BE2C (cell line): ENCODE measurements at regions not wholly inside any gene's neighbourhood (a gene's known extent, or its start where the extent isn't known, plus 50 kb on each side); places are given as distances from the start of the nearest gene placed in this dataset.

Experiments used
- DNase-seq: peaks from one replicate; pipeline ENCODE4 v3.0.0-alpha.2; 2020
- H3K27me3 ChIP-seq: fragments of 250-450 bp; sonication (Bioruptor Pico); 2 replicates; pipeline ENCODE4 v1.5.1; 2020; ENCODE audit warnings: mild to moderate bottlenecking
- H3K36me3 ChIP-seq: fragments of 250-450 bp; sonication (Bioruptor Pico); 2 replicates; pipeline ENCODE4 v1.5.1; 2020; ENCODE audit warnings: mild to moderate bottlenecking
- H3K4me1 ChIP-seq: fragments of 250-450 bp; sonication (Bioruptor Pico); 2 replicates; pipeline ENCODE4 v1.5.1; 2020
- H3K4me3 ChIP-seq: 2 replicates; pipeline ENCODE4 v1.5.1; 2011; ENCODE audit warnings: low read depth, low read length
- H3K9me3 ChIP-seq: fragments of 250-450 bp; sonication (Bioruptor Pico); 2 replicates; pipeline ENCODE4 v1.5.1; 2020
- CTCF ChIP-seq: IDR thresholded peaks from 2 replicates; pipeline ENCODE4 v1.5.1; 2012; ENCODE audit warnings: mild to moderate bottlenecking, low read depth, low read length

- no peak for TF ChIP-seq CTCF
- Histone ChIP-seq H3K27me3 (no peaks in the 10 kb centered on the region), H3K9me3 (no peaks in the 10 kb centered on the region), H3K4me3 (no peak overlapping the region), H3K36me3 (no peaks in the 10 kb centered on the region), H3K4me1 (no peaks in the 10 kb centered on the region)
- no peak for DNase-seq
Measured at GRCh38 chr7:142364551-142364950, 106.7 kb upstream of the PRSS58 start.

GRCh38 chr7:142362349-142362748 is 104.5 kb upstream of the PRSS58 start:
- Histone ChIP-seq H3K4me1 (no peaks in the 10 kb centered on the region), H3K36me3 (no peaks in the 10 kb centered on the region), H3K9me3 (no peaks in the 10 kb centered on the region), H3K27me3 (no peaks in the 10 kb centered on the region), H3K4me3 (no peak overlapping the region)
- no peak for DNase-seq
- TF ChIP-seq CTCF = no peak

DNA sequence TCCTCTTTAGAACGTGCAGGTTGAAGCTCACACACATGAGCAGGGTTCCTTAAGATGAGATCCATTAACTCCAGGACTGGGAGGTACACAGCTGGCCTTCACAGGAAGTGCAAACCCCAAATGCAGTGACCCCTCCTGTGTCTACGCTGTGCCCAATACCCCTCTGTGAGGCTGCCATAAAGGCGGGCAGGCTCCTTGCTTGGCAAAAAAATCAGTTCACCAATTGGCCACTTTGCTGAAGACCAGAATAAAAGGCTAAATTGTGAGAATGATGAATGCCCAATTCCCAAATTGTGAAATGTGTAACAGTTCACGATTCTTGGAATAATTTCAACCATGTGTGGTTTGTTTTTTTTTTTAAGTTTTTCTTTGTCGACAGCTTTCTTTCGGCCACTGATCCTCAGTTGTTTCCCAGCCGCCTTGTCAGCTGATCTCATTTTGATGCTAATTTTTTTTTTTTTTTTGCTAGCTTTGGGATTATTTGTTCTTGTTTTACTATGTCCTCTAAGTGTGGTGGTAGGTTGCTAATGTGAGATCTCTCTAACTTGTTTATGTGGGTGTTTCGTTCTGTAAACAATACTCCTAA is 101.9 kb upstream of the PRSS58 start:
- no peak for DNase-seq
- Histone ChIP-seq H3K9me3 (no peaks in the 10 kb centered on the region), H3K4me1 (no peaks in the 10 kb centered on the region), H3K27me3 (no peaks in the 10 kb centered on the region), H3K36me3 (no peaks in the 10 kb centered on the region), H3K4me3 (no peak overlapping the region)
- TF ChIP-seq CTCF = no peak

DNA sequence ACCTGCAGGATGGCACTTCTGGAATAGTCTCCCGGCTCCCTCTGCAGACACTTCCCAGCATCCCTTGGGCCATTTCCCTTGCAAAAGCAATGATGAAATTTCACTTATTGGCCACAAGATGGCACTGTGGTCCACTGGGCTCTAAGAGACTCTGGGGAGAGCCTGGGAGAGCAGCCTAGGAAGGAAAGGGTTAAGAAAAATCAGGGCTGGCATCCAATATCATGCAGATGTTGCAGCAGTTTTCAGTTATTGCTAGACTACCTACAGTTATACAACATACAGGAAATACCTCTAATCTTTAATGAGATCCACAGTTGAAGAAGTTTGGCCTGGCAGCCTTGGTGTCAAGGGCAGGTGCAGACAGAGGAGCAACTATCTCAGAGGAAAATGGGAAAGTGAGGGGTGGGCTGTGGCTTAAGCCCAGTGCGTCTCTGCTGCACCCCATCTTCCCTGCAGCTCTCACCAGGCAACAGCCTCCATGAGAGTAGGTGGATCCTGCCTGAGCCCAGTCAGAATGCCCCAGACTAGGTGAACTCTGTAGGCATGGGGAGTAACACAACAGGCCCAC is 100.2 kb upstream of the PRSS58 start:
- TF ChIP-seq CTCF = peak; percentile 84
- Histone ChIP-seq H3K36me3 (no peaks in the 10 kb centered on the region), H3K4me3 (no peak overlapping the region), H3K9me3 (no peaks in the 10 kb centered on the region), H3K4me1 (no peaks in the 10 kb centered on the region), H3K27me3 (no peaks in the 10 kb centered on the region)
- peak; percentile 36 for DNase-seq

DNA sequence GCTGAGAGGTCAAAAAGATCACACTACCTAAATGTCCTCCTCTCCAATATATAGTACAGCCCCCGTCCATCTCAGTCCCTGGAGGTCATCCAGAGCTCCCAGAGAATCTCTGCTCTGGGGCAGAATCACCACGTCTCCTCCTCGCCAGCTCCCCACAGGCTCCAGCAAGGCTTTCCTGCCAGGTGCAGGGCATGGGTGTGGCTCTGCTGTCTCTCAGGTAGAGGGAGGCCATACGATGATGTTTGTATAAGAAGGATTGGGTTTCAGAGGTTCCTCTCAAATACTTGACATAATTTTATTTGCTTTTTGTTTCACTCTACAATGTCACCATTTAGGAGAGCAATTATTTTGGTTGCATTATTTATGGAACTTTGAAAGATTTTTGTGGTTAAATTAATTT is 98.3 kb upstream of the PRSS58 start:
- Histone ChIP-seq H3K9me3 (no peaks in the 10 kb centered on the region), H3K36me3 (no peaks in the 10 kb centered on the region), H3K4me3 (no peak overlapping the region), H3K4me1 (no peaks in the 10 kb centered on the region), H3K27me3 (no peaks in the 10 kb centered on the region)
- DNase-seq = no peak
- TF ChIP-seq CTCF = no peak

DNA sequence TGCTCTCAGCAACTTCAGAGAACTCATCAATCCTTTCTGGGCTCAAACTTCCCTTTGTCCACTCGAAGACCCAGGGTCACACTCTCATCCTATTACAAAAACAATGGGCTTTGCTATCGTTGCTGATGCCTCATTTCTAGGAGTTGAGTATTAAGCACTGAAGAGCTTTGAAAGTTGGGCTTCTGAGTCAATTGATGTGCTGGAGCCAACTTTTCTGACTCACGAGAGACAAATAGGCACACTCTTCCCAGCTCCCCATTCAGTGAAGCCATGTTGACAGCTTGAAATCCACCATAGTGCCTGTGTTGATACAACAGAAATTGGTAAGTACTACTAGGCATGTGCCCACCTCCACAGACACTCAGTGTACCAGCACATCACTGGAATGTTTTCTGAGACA is 97.5 kb upstream of the PRSS58 start:
- no peaks in the 10 kb centered on the region for H3K36me3 ChIP-seq
- H3K4me1 ChIP-seq = no peaks in the 10 kb centered on the region
- no peak for DNase-seq
- H3K27me3 ChIP-seq = no peaks in the 10 kb centered on the region
- H3K9me3 ChIP-seq = no peaks in the 10 kb centered on the region
- no peak for TF ChIP-seq CTCF
- H3K4me3 ChIP-seq = no peak overlapping the region
